PC-9 (cell line): ENCODE measurements at regions not wholly inside any gene's neighbourhood (a gene's known extent, or its start where the extent isn't known, plus 50 kb on each side); places are given as distances from the start of the nearest gene placed in this dataset.

Experiments
- BruUV-seq: library from RNA; stranded (reverse); fragments of 400-500 nt; replicated peaks from 2 replicates; lab custom pipeline; 2021; lab: Mats Ljungman, UMichigan
- CTCF ChIA-PET: fragments of 300-600 bp; sonication (Branson Sonifier 250); formaldehyde crosslinking; loops from one replicate; lab custom pipeline; 2022; ENCODE audit warnings: antibody characterized with exemption; lab: Charles Lee
- POLR2A ChIA-PET: fragments of 300-600 bp; sonication (Branson Sonifier 250); formaldehyde crosslinking; loops from one replicate; lab custom pipeline; 2022; ENCODE audit warnings: antibody characterized with exemption; ENCODE audit not compliant: unreplicated experiment; lab: Charles Lee
- DNase-seq, 2 experiments: peaks; one replicate each; pipeline versions ENCODE4 v3.0.0 to v3.0.0-alpha.2; 2015 to 2022; ENCODE audit warnings: mixed read lengths in 1 of 2
- H2AFZ ChIP-seq: fragments of 200-600 bp; sonication (generic); 2 replicates; pipeline ENCODE4 v1.8.1; 2017; ENCODE audit warnings: antibody characterized with exemption
- H3F3A ChIP-seq: fragments of 200-600 bp; sonication (generic); 2 replicates; pipeline ENCODE4 v1.8.1; 2017; ENCODE audit warnings: antibody characterized with exemption, mild to moderate bottlenecking, low read depth; ENCODE audit not compliant: insufficient read depth
- H3K27ac ChIP-seq: fragments of 200-600 bp; sonication (generic); 2 replicates; pipeline ENCODE4 v1.6.1; 2016; ENCODE audit warnings: mixed run types
- H3K27me3 ChIP-seq: fragments of 200-600 bp; sonication (generic); 2 replicates; pipeline ENCODE4 v1.6.1; 2016; ENCODE audit warnings: low read depth, mixed run types; ENCODE audit not compliant: insufficient read depth
- H3K36me3 ChIP-seq: fragments of 200-600 bp; sonication (generic); 2 replicates; pipeline ENCODE4 v1.6.1; 2016; ENCODE audit warnings: low read depth, mixed run types
- H3K4me1 ChIP-seq: fragments of 200-600 bp; sonication (generic); replicated peaks from 2 replicates; pipeline ENCODE4 v1.6.1; 2016; ENCODE audit warnings: mixed run types; ENCODE audit not compliant: insufficient read depth
- H3K4me2 ChIP-seq: fragments of 200-600 bp; sonication (generic); 2 replicates; pipeline ENCODE4 v1.6.1; 2017; ENCODE audit warnings: mixed run types
- H3K4me3 ChIP-seq: fragments of 200-600 bp; sonication (generic); 2 replicates; pipeline ENCODE4 v1.6.1; 2016; ENCODE audit warnings: mixed run types
- H3K79me2 ChIP-seq: fragments of 200-600 bp; sonication (generic); 2 replicates; pipeline ENCODE4 v1.6.1; 2017; ENCODE audit warnings: low read depth, mixed run types
- H3K9me2 ChIP-seq: fragments of 200-600 bp; sonication (generic); 2 replicates; pipeline ENCODE4 v1.8.1; 2017; ENCODE audit warnings: mild to moderate bottlenecking; ENCODE audit not compliant: insufficient read depth
- H3K9me3 ChIP-seq: fragments of 200-600 bp; sonication (generic); 2 replicates; pipeline ENCODE4 v1.8.1; 2016; ENCODE audit warnings: low read depth; ENCODE audit not compliant: insufficient read depth
- H4K20me1 ChIP-seq: fragments of 200-600 bp; sonication (generic); 2 replicates; pipeline ENCODE4 v1.8.1; 2017; ENCODE audit not compliant: insufficient read depth
- CTCF ChIP-seq: fragments of 200-600 bp; sonication (generic); conservative IDR thresholded peaks from 2 replicates; pipeline ENCODE4 v1.6.1; 2017; ENCODE audit warnings: mixed run types, antibody characterized with exemption, mild to moderate bottlenecking, moderate library complexity
- EZH2 ChIP-seq: fragments of 200-600 bp; sonication (generic); IDR thresholded peaks from 2 replicates; pipeline ENCODE4 v1.8.0; 2017; ENCODE audit warnings: antibody characterized with exemption, low read depth
- intact Hi-C: fragments of 100-400 bp; cut with micrococcal nuclease; formaldehyde crosslinking; loops from one replicate; pipeline ENCODE4 v1.10.0; 2022; ENCODE audit not compliant: unreplicated experiment

GRCh38 chr5:175102717-175103116 lies 341.3 kb downstream of the DRD1 start:
- no peaks in the 10 kb centered on the region for H3K4me1 ChIP-seq
- CTCF ChIA-PET: no interaction called here

GRCh38 chr5:175098301-175098700 lies 345.7 kb downstream of the DRD1 start:
- intact Hi-C loops: no loop called here
- H3K9me2 ChIP-seq: no peaks in the 10 kb centered on the region
- H3K27ac ChIP-seq: no peak overlapping the region
- ChIA-PET CTCF (no interaction called here), POLR2A (no interaction called here)
- H3K4me2 ChIP-seq: no peak overlapping the region
- no peaks in the 10 kb centered on the region for H3K4me1 ChIP-seq
- no peak overlapping the region for H3K4me3 ChIP-seq
- no peak overlapping the region for H2AFZ ChIP-seq
- DNase-seq: no peak
- no peak for TF ChIP-seq CTCF
- no peak for TF ChIP-seq EZH2
- no peaks in the 10 kb centered on the region for H4K20me1 ChIP-seq
- no peaks in the 10 kb centered on the region for H3F3A ChIP-seq
- H3K9me3 ChIP-seq: no peaks in the 10 kb centered on the region
- BruUV-seq: no TSS peak
- peaks cover 5% of the 10 kb centered on the region for H3K27me3 ChIP-seq
- H3K79me2 ChIP-seq: no peaks in the 10 kb centered on the region
- no peaks in the 10 kb centered on the region for H3K36me3 ChIP-seq

More at GRCh38 chr5:175102717-175103116, 341.3 kb downstream of the DRD1 start:
- Histone ChIP-seq H2AFZ (no peak overlapping the region), H3K9me3 (no peaks in the 10 kb centered on the region), H3F3A (no peaks in the 10 kb centered on the region), H3K36me3 (no peaks in the 10 kb centered on the region), H3K4me2 (no peak overlapping the region), H3K9me2 (no peaks in the 10 kb centered on the region), H3K27me3 (peaks cover 11% of the 10 kb centered on the region), H4K20me1 (no peaks in the 10 kb centered on the region), H3K4me3 (no peak overlapping the region), H3K79me2 (no peaks in the 10 kb centered on the region), H3K27ac (no peak overlapping the region)
- POLR2A ChIA-PET: no interaction called here
- DNase-seq: no peak
- TF ChIP-seq CTCF: no peak
- TF ChIP-seq EZH2: no peak
- no TSS peak for BruUV-seq
- intact Hi-C loops: no loop called here

- Histone ChIP-seq H3K27me3 (peaks cover 5% of the 10 kb centered on the region), H3K27ac (no peak overlapping the region), H3K9me2 (no peaks in the 10 kb centered on the region), H3K4me1 (no peaks in the 10 kb centered on the region), H3K79me2 (no peaks in the 10 kb centered on the region), H4K20me1 (no peaks in the 10 kb centered on the region), H3K4me2 (no peak overlapping the region), H2AFZ (no peak overlapping the region), H3K9me3 (no peaks in the 10 kb centered on the region), H3F3A (no peaks in the 10 kb centered on the region), H3K4me3 (no peak overlapping the region), H3K36me3 (no peaks in the 10 kb centered on the region)
- peak in 1 of 2 experiments; percentile 38 for DNase-seq
- TF ChIP-seq EZH2 (no peak), CTCF (no peak)
- intact Hi-C loops: no loop called here
- CTCF ChIA-PET: no interaction called here
- POLR2A ChIA-PET: no interaction called here
- no TSS peak for BruUV-seq
Observed at GRCh38 chr5:175096469-175097165, 347.4 kb downstream of the DRD1 start.
